AG04450 (cell line): ENCODE measurements at regions not wholly inside any gene's neighbourhood (a gene's known extent, or its start where the extent isn't known, plus 50 kb on each side); places are given as distances from the start of the nearest gene placed in this dataset.
"Not testable (repeated sequence)": the region's sequence is repeated elsewhere in the genome, so short reads cannot be mapped to it uniquely, and the experiment has no call there.

Experiments used
- CTCF ChIA-PET: fragments of 300-600, 350-600 bp; formaldehyde crosslinking; extraction: SDS; loops from one replicate; lab custom pipeline; 2022; ENCODE audit warnings: antibody characterized with exemption, inconsistent platforms; lab: Charles Lee
- POLR2A ChIA-PET: fragments of 350-600 bp; formaldehyde crosslinking; extraction: SDS; loops from one replicate; lab custom pipeline; 2021; ENCODE audit warnings: antibody characterized with exemption, inconsistent platforms; lab: Yijun Ruan, JAX
- DNase-seq: peaks from one replicate; pipeline ENCODE4 v3.0.0-alpha.2; 2011; ENCODE audit warnings: low read depth, low spot score
- H3K27ac ChIP-seq: one replicate; pipeline ENCODE4 v1.5.1; 2012; ENCODE audit warnings: low read depth, low read length, control low read depth
- H3K27me3 ChIP-seq: one replicate; pipeline ENCODE4 v1.6.0; 2012; ENCODE audit warnings: low read length; ENCODE audit not compliant: control insufficient read depth, insufficient read depth
- H3K4me3 ChIP-seq: 2 replicates; pipeline ENCODE4 v1.5.1; 2011; ENCODE audit warnings: mild to moderate bottlenecking, low read depth, low read length, control low read depth
- H3K9me3 ChIP-seq: 2 replicates; pipeline ENCODE4 v1.5.1; 2012; ENCODE audit warnings: low read length; ENCODE audit not compliant: control insufficient read depth, insufficient read depth
- CTCF ChIP-seq: IDR thresholded peaks from 2 replicates; pipeline ENCODE4 v1.5.1; 2011; ENCODE audit warnings: low read depth, low read length, control low read depth, inconsistent platforms

- no peak for TF ChIP-seq CTCF
- no peak overlapping the region for H3K27ac ChIP-seq
- no peak overlapping the region for H3K4me3 ChIP-seq
- no peak for DNase-seq
- ChIA-PET CTCF (no interaction called here), POLR2A (no interaction called here)
- no peaks in the 10 kb centered on the region for H3K9me3 ChIP-seq
- peaks cover 4% of the 10 kb centered on the region for H3K27me3 ChIP-seq
Measured at GRCh38 chr16:65698791-65699321, 577.0 kb upstream of the CDH11 start.

GRCh38 chr16:65697521-65697920, 575.7 kb upstream of the CDH11 start:
- CTCF ChIA-PET: no interaction called here
- H3K27ac ChIP-seq: no peak overlapping the region

GRCh38 chr16:65697065-65697464, 575.2 kb upstream of the CDH11 start:
- no peak for DNase-seq
- H3K4me3 ChIP-seq: no peak overlapping the region
- peaks cover 4% of the 10 kb centered on the region for H3K27me3 ChIP-seq
- CTCF ChIA-PET: no interaction called here
- no peak for TF ChIP-seq CTCF
- POLR2A ChIA-PET: no interaction called here
- H3K27ac ChIP-seq: no peak overlapping the region
- no peaks in the 10 kb centered on the region for H3K9me3 ChIP-seq

More at GRCh38 chr16:65697521-65697920, 575.7 kb upstream of the CDH11 start:
- H3K27me3 ChIP-seq: peaks cover 4% of the 10 kb centered on the region
- no peak overlapping the region for H3K4me3 ChIP-seq
- no peak for DNase-seq
- no peaks in the 10 kb centered on the region for H3K9me3 ChIP-seq
- TF ChIP-seq CTCF: no peak
- POLR2A ChIA-PET: no interaction called here

- H3K27ac ChIP-seq, POLR2A ChIA-PET, H3K27me3 ChIP-seq, H3K9me3 ChIP-seq, CTCF ChIA-PET, DNase-seq, H3K4me3 ChIP-seq: not testable (repeated sequence)
Measured at GRCh38 chr16:65691846-65692245, 570.0 kb upstream of the CDH11 start.

GRCh38 chr16:65689726-65690125, 567.9 kb upstream of the CDH11 start:
- TF ChIP-seq CTCF: no peak
- H3K27ac ChIP-seq: no peak overlapping the region
- no peak for DNase-seq
- no peak overlapping the region for H3K4me3 ChIP-seq
- H3K9me3 ChIP-seq: no peaks in the 10 kb centered on the region
- POLR2A ChIA-PET: no interaction called here
- CTCF ChIA-PET: no interaction called here
- H3K27me3 ChIP-seq: peaks cover 5% of the 10 kb centered on the region

- Histone ChIP-seq H3K27me3 (peaks cover 5% of the 10 kb centered on the region), H3K27ac (no peak overlapping the region), H3K4me3 (no peak overlapping the region), H3K9me3 (no peaks in the 10 kb centered on the region)
- DNase-seq: no peak
- no peak for TF ChIP-seq CTCF
- CTCF ChIA-PET: no interaction called here
- POLR2A ChIA-PET: no interaction called here
Measured at GRCh38 chr16:65688301-65688700, 566.4 kb upstream of the CDH11 start.
